A549 (cell line): ENCODE measurements at regions not wholly inside any gene's neighbourhood (a gene's known extent, or its start where the extent isn't known, plus 50 kb on each side); places are given as distances from the start of the nearest gene placed in this dataset.
"Not testable (repeated sequence)": the region's sequence is repeated elsewhere in the genome, so short reads cannot be mapped to it uniquely, and the experiment has no call there.

Experiments
- ATAC-seq, 2 experiments: fragments of 200-7000 bp in 1 of 2; fragments of >200 bp in 1 of 2; cut with Nextera tagmentation in 1 of 2; cut with Tn5 transposase in 1 of 2; 3 replicates each; pipeline versions ENCODE4 v1.8.0 to v1.9.1; 2018 to 2020; ENCODE audit warnings: mild to moderate bottlenecking in 1 of 2, moderate library complexity in 1 of 2
- CTCF ChIA-PET: fragments of 300-600 bp; sonication (Branson Sonifier 250); formaldehyde crosslinking; extraction: SDS; loops from one replicate; lab custom pipeline; 2021; ENCODE audit warnings: antibody characterized with exemption, inconsistent platforms; lab: Yijun Ruan, JAX
- POLR2A ChIA-PET: fragments of 350-600 bp; formaldehyde crosslinking; extraction: SDS; loops from one replicate; lab custom pipeline; 2021; ENCODE audit warnings: antibody characterized with exemption, inconsistent platforms; lab: Yijun Ruan, JAX
- DNase-seq, 2 experiments: peaks; one replicate each; pipeline versions ENCODE4 v3.0.0 to v3.0.0-alpha.2; 2011 to 2016; ENCODE audit warnings: low read depth in 1 of 2, low spot score in 1 of 2
- FAIRE-seq: peaks from 2 replicates; lab custom pipeline; 2011; peaks lifted over from hg19 to GRCh38; lab: Jason Lieb, UNC
- H3K27ac ChIP-seq, 2 experiments: fragments of >200 bp; sonication (Bioruptor Twin); formaldehyde crosslinking; 3 replicates each; pipeline ENCODE4 v1.5.1; 2016 to 2017
- H3K4me1 ChIP-seq: fragments of >200 bp; sonication (Bioruptor Twin); formaldehyde crosslinking; 3 replicates; pipeline ENCODE4 v1.6.1; 2016
- H3K4me2 ChIP-seq: fragments of >200 bp; sonication (Bioruptor Twin); formaldehyde crosslinking; 3 replicates; pipeline ENCODE4 v1.6.1; 2016
- H3K4me3 ChIP-seq: fragments of >200 bp; sonication (Bioruptor Twin); formaldehyde crosslinking; 3 replicates; pipeline ENCODE4 v1.5.1; 2016
- H3K9me3 ChIP-seq: fragments of >200 bp; sonication (Bioruptor Twin); formaldehyde crosslinking; 3 replicates; pipeline ENCODE4 v1.6.1; 2016
- ATOH8 ChIP-seq: fragments of 250-450 bp; sonication (Bioruptor Pico); IDR thresholded peaks from 2 replicates; pipeline ENCODE4 v1.5.0; 2020; ENCODE audit warnings: low read depth, mild to moderate bottlenecking, moderate library complexity
- CBX2 ChIP-seq: fragments of 200-600 bp; sonication (generic); IDR thresholded peaks from 2 replicates; pipeline ENCODE4 v1.6.1; 2016; ENCODE audit warnings: low read depth, mild to moderate bottlenecking, borderline replicate concordance
- CHD2 ChIP-seq: fragments of 150-350 bp; IDR thresholded peaks from 2 replicates; pipeline ENCODE4 v1.6.1; 2014; ENCODE audit warnings: low read length; ENCODE audit not compliant: partially characterized antibody
- EHF ChIP-seq: fragments of 250-450 bp; sonication (Bioruptor Pico); IDR thresholded peaks from 2 replicates; pipeline ENCODE4 v1.5.0; 2020; ENCODE audit warnings: mild to moderate bottlenecking
- FOSB ChIP-seq: fragments of 250-450 bp; sonication (Bioruptor Pico); IDR thresholded peaks from 2 replicates; pipeline ENCODE4 v1.5.0; 2020; ENCODE audit warnings: mild to moderate bottlenecking, moderate library complexity
- GATA3 ChIP-seq: IDR thresholded peaks from 2 replicates; pipeline ENCODE4 v1.6.1; 2012; ENCODE audit warnings: borderline replicate concordance
- HEYL ChIP-seq: fragments of 250-450 bp; sonication (Bioruptor Pico); IDR thresholded peaks from 2 replicates; pipeline ENCODE4 v1.8.0; 2021; ENCODE audit warnings: mild to moderate bottlenecking, moderate library complexity
- HOXB13 ChIP-seq: fragments of 250-450 bp; sonication (Bioruptor Pico); IDR thresholded peaks from 2 replicates; pipeline ENCODE4 v1.5.0; 2020; ENCODE audit warnings: low read depth, mild to moderate bottlenecking, moderate library complexity
- JUN ChIP-seq, 2 experiments: fragments of >200 bp; sonication (Bioruptor Twin); formaldehyde crosslinking; IDR thresholded peaks; 2 replicates in 1 of 2; 3 replicates in 1 of 2; pipeline ENCODE4 v1.6.1; 2016 to 2017
- JUNB ChIP-seq: fragments of >200 bp; sonication (Bioruptor Twin); formaldehyde crosslinking; IDR thresholded peaks from 2 replicates; pipeline ENCODE4 v1.6.1; 2016
- MAFK ChIP-seq: fragments of 450-650 bp; IDR thresholded peaks from 2 replicates; pipeline ENCODE4 v1.6.1; 2014; ENCODE audit not compliant: partially characterized antibody
- MAX ChIP-seq: IDR thresholded peaks from 2 replicates; pipeline ENCODE4 v1.6.1; 2012
- NPAS2 ChIP-seq: fragments of 250-450 bp; sonication (Bioruptor Pico); IDR thresholded peaks from 2 replicates; pipeline ENCODE4 v1.8.0; 2022; ENCODE audit warnings: mild to moderate bottlenecking, moderate library complexity, borderline replicate concordance
- PHF8 ChIP-seq: fragments of 200-600 bp; sonication (generic); IDR thresholded peaks from 2 replicates; pipeline ENCODE4 v1.6.1; 2016; ENCODE audit warnings: low read depth, mild to moderate bottlenecking, antibody characterized with exemption, moderate library complexity, borderline replicate concordance
- RAD21 ChIP-seq, 2 experiments: fragments of >200 bp in 1 of 2; sonication (Bioruptor Twin) in 1 of 2; formaldehyde crosslinking in 1 of 2; IDR thresholded peaks in 1 of 2; conservative IDR thresholded peaks in 1 of 2; 2 replicates in 1 of 2; 3 replicates in 1 of 2; pipeline ENCODE4 v1.6.1; 2012 to 2018; ENCODE audit warnings: inconsistent platforms in 1 of 2
- RARB ChIP-seq: fragments of 250-450 bp; sonication (Bioruptor Pico); IDR thresholded peaks from 2 replicates; pipeline ENCODE4 v1.8.0; 2021; ENCODE audit warnings: mild to moderate bottlenecking, moderate library complexity
- RNF2 ChIP-seq: fragments of 200-600 bp; sonication (generic); IDR thresholded peaks from 2 replicates; pipeline ENCODE4 v1.6.1; 2016; ENCODE audit warnings: low read depth, mild to moderate bottlenecking, antibody characterized with exemption, moderate library complexity, borderline replicate concordance
- USF2 ChIP-seq: fragments of 450-650 bp; IDR thresholded peaks from 2 replicates; pipeline ENCODE4 v1.6.1; 2014; ENCODE audit warnings: antibody characterized with exemption
- WGBS: methylation state at CpG from one replicate; pipeline ENCODE4 v1.1.6; 2017; ENCODE audit errors: missing lambda C conversion rate; 5-methylcytosine and 5-hydroxymethylcytosine counted together

- no peak for TF ChIP-seq ATOH8 (CRISPR knock-in tag)
- TF ChIP-seq RAD21 (conservative IDR thresholded peaks at IDR 0.05 in 1 of 2, IDR thresholded peaks at IDR 0.05 in 1 of 2) = no peak
- no peak for TF ChIP-seq CBX2
Observed at GRCh38 chr2:208674919-208675318, 268.3 kb downstream of the PTH2R start (continued).

- WGBS = 36% methylated on average over 11 of the region's 13 CpGs
- H3K9me3 ChIP-seq, FAIRE-seq, H3K4me3 ChIP-seq, H3K4me1 ChIP-seq, H3K4me2 ChIP-seq, DNase-seq, H3K27ac ChIP-seq, CTCF ChIA-PET, ATAC-seq: not testable (repeated sequence)
- POLR2A ChIA-PET = interaction anchor here (0.7 kb wide), 1 partner anchor 9 kb away, joined by 4 read pairs; no protein-coding TSS in a partner anchor
Observed at GRCh38 chr2:208685929-208686328, 279.3 kb downstream of the PTH2R start.

GRCh38 chr2:208686665-208687064 lies 280.1 kb downstream of the PTH2R start:
- no peak for DNase-seq
- ATAC-seq = no peak
- POLR2A ChIA-PET = interaction anchor here (0.7 kb wide), 1 partner anchor 8 kb away, joined by 4 read pairs; no protein-coding TSS in a partner anchor
- CTCF ChIA-PET = no interaction called here
- Histone ChIP-seq H3K27ac (no peak overlapping the region), H3K9me3 (no peaks in the 10 kb centered on the region), H3K4me3 (no peak overlapping the region), H3K4me1 (no peaks in the 10 kb centered on the region), H3K4me2 (no peak overlapping the region)
- TF ChIP-seq USF2 = no peak
- no peak for TF ChIP-seq JUN (IDR thresholded peaks at IDR 0.05)
- TF ChIP-seq CHD2 = no peak
- TF ChIP-seq RARB = no peak
- TF ChIP-seq FOSB (CRISPR knock-in tag) = no peak
- no peak for TF ChIP-seq MAFK
- TF ChIP-seq HEYL (CRISPR knock-in tag) = no peak
- no peak for TF ChIP-seq JUNB
- no peak for TF ChIP-seq CBX2
- TF ChIP-seq RNF2 = no peak
- no peak for TF ChIP-seq GATA3
- TF ChIP-seq NPAS2 (CRISPR knock-in tag) = no peak
- no peak for TF ChIP-seq RAD21 (conservative IDR thresholded peaks at IDR 0.05 in 1 of 2, IDR thresholded peaks at IDR 0.05 in 1 of 2)
- no peak for TF ChIP-seq EHF (CRISPR knock-in tag)
- no peak for TF ChIP-seq PHF8
- TF ChIP-seq MAX = no peak
- TF ChIP-seq HOXB13 = no peak
- no peak for FAIRE-seq
- WGBS = 3% methylated on average over 1 of the region's 1 CpG

- H3K27ac ChIP-seq, FAIRE-seq, DNase-seq, H3K4me1 ChIP-seq, CTCF ChIA-PET, ATAC-seq, H3K9me3 ChIP-seq, H3K4me2 ChIP-seq, POLR2A ChIA-PET, H3K4me3 ChIP-seq: not testable (repeated sequence)
- 3% methylated on average over 1 of the region's 1 CpG for WGBS
Observed at GRCh38 chr2:208687720-208688119, 281.1 kb downstream of the PTH2R start.
